Right renal pelvis (tissue), 4 donors: ENCODE measurements at regions not wholly inside any gene's neighbourhood (a gene's known extent, or its start where the extent isn't known, plus 50 kb on each side); places are given as distances from the start of the nearest gene placed in this dataset.

ENCODE experiments used
- DNase-seq, 4 donors: peaks; one replicate each; pipeline ENCODE4 v3.0.0-alpha.2; 2013; ENCODE audit warnings: low read depth in 4 of 4, low spot score in 3 of 4, missing footprints in 1 of 4

GRCh38 chr6:150813993-150814359 is 51.5 kb upstream of the MTHFD1L start:
- no peak for DNase-seq
